DMS153 treated with DMSO at 0.1 percent for 48 hours (cell line): ENCODE measurements at regions not wholly inside any gene's neighbourhood (a gene's known extent, or its start where the extent isn't known, plus 50 kb on each side); places are given as distances from the start of the nearest gene placed in this dataset.
A peak's percentile ranks its signal among the peaks of the same experiment; 100 is the strongest.
"Not testable (repeated sequence)": the region's sequence is repeated elsewhere in the genome, so short reads cannot be mapped to it uniquely, and the experiment has no call there.

Source experiments
- DNase-seq: peaks from one replicate; lab custom pipeline; 2025; ENCODE audit not compliant: unreplicated experiment; lab: John Stamatoyannopoulos, UW

DNA sequence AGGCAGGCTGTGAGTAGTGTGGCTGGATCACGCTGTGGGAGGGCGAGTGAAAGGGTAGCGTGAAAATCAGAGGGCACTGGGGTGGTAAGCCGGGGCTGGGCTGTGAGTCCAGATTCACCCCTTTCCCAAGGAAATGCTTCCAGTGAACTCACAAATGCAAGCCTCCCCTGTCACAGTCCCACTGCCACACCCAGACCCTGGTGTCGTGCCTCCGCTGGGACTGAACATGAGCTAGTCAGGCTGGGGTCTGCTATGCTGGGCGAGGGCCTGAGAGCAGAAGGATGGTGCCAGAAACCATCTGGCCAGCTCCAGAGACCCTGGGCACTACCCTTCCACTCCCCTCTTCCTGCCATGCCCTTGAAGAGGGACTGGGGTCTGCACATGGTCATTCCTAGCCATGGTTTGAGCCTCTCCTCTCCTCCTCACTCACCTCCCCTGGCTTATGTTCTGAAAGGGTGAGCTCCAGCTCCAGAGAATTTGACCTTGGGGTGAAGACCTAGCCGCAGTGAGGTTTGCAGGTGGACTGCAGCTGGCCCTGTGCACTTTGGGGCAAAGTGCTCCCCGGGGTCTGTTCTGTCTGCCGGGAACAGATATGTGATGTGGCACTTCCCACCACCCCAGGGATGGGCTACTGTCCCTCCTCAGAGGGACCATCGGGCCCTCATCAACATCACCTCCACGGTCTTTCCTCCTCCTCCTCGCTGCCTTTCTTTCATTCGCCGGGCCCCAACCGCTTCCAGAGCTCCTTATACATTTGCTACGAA is 365.6 kb downstream of the RPS6KC1 start:
- DNase-seq = no peak

- DNase-seq = no peak
These were observed 366.3 kb downstream of the RPS6KC1 start for GRCh38 chr1:213417225-213417820.

- DNase-seq = no peak
These were observed 366.8 kb downstream of the RPS6KC1 start for GRCh38 chr1:213417846-213418245.

DNA sequence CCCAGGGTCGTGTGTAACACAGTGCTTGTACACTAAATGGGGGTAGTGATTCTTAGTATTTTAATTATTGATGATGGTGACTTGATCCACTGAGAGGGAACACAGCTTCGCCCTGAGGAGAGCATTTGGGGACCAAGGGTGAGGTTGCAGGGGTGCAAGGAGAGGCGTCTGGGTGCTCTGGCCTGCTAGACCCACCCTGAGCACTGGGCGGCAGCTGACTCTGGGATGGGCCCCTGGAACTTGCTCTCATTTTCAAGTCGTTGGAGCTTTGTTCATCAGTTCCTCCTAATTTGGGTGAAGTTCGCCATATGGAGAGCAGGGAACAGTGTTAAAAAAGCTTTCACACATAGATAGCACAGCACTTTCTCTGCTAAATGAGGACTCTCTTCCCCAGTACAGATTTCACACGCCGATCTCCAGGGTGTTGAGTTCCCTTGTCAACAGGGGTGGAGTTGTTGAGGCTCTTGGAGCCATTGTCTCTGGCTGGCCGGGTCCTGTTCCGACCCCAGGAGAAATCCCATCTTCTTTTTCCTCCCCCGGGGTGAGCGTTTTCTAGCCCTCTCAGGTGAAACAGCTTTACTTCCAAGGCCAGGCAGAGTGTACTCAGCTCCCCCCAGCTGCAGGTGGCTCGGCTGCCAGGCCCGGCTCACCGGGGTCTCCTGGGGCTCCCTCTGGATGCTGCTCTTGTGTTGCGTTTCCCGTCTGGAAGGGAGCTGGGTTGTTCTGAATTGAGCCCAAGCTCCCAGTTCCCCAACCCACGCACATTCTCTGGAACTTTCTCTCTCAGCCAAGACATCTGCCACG is 367.4 kb downstream of the RPS6KC1 start:
- DNase-seq = no peak

DNA sequence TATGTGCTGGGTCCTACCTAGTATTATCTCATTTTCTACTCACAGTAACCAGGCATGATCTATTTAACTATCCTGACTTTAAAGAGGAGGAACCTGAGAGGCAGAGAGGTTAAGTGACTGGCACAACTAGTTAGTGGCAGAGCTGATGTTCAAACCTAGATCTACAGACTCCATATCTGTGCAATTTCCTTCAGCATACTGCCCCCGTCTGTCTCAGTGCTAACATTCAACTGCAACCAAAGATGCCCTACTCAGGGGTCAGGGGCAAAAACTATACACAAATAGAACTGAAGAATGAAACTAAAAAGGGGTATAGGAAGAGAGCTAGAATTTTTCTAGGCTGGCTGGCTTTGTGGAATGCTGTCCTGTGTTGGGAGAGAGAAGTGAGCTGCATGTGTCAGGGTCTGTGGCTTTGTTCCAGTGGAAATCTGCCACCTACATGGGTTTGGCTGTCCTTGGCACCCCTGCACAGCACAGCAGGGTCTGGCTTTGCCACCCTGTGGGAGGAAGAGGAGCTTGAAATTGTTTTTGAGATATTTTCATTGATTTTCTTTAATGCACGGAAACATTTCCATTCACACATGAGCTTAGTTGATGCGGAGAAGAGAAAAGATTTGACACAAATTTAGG is 368.5 kb downstream of the RPS6KC1 start:
- no peak for DNase-seq

DNA sequence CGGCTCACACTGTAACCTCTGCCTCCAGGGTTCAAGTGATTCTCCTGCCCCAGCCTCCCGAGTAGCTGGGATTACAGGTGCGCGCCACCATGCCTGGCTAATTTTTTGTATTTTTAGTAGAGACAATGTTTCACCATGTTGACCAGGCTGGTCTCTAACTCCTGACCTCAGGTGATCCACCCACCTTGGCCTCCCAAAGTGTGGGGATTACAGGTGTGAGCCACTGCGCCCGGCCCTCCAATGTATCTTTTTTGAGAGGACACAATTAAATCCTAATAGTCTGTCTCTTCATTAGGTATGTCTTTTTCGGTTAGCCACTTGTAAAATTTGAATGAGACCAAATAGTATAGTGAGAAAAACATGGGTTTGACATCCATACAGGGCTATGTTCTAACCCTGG is 370.1 kb downstream of the RPS6KC1 start:
- DNase-seq = not testable (repeated sequence)

DNA sequence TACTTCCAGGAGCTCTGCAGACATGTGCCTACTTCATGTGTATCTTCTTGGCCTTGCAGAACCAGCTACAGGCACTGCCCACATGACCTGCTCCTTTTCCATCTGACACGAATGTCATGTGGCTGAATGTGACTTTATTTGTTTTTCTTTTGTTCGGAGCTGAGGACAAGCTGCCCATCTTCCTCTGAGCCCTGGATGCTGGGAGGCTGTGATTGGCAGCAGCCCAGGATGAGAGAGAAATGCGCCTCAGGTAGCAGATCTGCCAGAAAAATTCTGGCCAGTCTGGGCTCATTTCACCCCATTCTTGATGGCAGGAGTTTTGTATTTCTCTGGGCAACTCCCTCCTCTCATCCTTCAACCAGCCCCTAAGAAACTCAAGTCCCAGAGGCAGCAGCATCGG is 372.0 kb downstream of the RPS6KC1 start:
- peak; percentile 27 for DNase-seq

GRCh38 chr1:213423605-213424004 is 372.6 kb downstream of the RPS6KC1 start:
- DNase-seq = peak; percentile 37

DNA sequence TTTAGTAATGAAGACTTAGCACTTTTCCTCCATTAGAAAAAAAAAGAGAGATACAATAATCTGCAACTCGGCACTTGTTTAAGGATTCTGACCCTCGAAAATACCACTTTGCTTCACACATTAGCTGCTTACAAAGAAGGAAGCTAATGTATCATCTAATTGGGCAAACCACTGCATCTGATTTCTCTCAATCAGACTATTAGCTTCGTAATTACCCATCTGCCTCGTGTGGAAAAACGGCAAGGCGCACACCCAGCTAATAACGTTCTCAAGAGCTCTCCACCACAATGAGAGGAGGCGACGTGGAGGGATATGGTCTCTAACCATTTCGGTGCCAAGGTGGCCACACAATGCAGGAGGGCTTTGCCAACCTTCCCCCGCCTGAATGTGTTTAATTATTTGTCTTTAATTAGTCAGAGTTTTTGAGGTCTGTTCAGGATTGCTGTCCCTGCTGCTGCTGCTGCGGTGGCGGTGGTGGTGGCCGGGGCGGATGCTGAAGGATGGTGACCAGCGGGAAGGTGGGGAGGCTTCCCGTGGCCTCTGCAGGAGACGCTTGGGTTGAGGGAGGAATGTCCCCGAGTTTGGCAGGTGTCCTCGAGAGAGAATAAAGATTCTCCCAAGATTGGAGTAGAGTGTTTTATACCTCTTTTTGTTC is 374.5 kb downstream of the RPS6KC1 start:
- no peak for DNase-seq

DNA sequence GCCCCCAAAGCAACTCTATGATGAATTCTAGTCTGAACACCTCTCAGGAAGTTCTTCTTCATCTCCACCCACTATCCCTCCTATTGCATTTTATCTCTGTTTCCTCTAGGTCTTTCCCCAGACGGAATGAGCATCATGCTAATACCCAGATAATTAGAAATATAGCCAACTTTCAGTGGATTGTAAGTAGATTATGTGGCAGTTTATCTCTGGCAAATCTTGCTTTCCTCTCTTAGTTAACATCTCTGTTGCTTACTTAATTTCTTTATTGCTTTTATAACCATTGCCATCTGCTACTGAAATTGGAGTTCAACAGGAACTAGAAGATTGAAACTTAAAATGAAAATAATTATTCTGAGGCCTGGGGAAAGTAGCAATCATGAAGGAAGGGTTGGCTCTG is 378.6 kb downstream of the RPS6KC1 start:
- no peak for DNase-seq

- DNase-seq = no peak
These were observed 384.7 kb downstream of the RPS6KC1 start for GRCh38 chr1:213435715-213436114.

GRCh38 chr1:213438339-213438738 is 387.3 kb downstream of the RPS6KC1 start:
- DNase-seq = no peak

GRCh38 chr1:213439703-213440102 is 388.7 kb downstream of the RPS6KC1 start:
- no peak for DNase-seq

DNA sequence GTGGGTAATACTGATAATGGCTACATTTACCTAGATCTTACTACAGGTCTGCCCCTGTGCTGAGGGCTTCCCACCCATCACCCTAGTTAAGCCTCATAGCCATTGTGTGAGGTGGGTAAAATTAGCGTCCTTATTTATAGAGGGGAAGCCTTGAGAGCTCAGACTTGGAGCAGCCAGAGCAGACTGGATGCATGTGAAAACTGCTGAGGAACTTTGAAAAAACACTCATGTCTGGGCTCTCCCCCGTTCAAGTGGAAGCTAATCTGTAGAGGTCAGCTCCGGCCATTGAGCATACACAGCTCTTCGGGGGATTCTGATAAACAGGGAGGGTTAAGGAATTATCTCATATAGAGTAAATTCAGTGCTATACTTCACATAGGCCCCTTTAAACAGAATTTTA is 389.7 kb downstream of the RPS6KC1 start:
- no peak for DNase-seq

GRCh38 chr1:213443415-213443814 is 392.4 kb downstream of the RPS6KC1 start:
- no peak for DNase-seq

DNA sequence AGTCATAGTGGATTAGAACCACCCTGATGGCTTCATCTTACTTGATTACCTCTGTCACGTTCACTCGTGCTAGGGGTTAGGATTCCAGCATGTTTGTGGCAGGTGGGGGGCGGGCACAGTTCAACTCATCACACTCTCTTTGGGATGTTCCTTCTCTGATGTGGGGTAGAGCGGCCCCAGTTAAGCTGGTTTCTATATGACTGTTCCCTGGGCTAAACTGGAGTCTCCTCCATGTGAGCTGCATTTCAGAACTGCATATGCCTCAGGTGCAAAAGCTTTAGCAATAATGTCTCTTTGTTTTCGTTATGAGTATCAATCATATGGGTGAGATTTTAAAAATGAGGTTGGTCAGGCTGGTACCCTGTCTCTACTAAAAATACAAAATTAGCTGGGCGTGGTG is 393.2 kb downstream of the RPS6KC1 start:
- no peak for DNase-seq

DNA sequence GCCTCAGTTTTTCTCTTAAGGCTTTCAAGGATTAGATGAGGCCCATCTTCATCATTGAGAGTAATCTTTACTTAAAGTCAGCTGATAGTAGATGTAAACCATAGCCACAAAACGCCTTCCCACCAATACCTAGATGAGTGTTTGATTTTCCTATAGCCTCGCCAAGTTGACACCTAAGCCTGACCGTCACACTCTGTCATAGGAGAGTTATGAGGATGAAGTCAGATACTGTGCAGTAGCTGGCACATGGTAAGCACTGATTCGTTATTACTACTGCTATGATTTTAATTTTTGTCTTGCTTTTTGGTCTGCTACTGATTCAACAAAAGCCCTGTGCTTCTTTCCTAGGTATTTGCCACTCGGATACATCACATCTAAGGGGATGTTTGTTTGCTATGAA is 395.5 kb downstream of the RPS6KC1 start:
- DNase-seq = no peak

DNA sequence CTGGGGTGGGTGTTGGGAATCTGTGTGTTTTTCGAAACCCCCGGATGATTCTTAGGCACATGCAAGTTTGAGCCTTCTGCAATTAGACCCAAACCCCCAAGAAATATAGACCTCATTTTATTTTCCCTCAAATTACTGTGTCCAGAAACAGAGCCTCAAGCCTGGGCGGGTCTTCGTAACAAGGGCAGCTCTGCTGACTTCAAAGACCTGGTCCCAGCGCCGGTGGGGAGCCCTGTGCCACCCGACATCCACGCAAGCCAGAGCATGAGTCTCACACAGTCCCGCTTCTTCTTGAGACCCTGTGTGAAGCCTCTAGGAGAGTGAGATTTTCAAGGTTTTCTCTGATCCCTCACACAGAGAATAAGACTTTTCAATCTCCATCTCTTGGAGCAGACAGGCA is 397.3 kb downstream of the RPS6KC1 start:
- no peak for DNase-seq

- no peak for DNase-seq
These were observed 397.7 kb downstream of the RPS6KC1 start for GRCh38 chr1:213448776-213449175.

GRCh38 chr1:213452501-213452900 is 401.5 kb downstream of the RPS6KC1 start:
- DNase-seq = no peak

DNA sequence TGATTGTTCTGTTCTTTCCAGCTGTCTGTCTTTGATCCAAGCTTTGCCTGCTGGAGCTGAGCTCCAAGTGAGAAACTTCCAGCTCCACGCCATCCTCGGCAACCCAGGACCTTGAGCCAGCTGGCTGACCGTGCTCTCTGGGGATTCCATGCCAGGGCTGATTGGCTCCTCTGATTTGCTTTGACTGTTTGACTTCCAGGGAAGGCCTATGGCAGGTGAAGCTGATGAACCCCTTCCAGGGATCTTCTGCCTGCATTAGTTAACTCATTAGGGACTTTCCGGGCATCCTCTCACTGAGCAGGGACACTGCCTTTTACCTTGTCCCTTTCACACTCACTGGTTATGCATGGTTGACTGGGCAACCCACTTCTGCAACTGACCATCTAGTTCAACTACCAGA is 406.1 kb downstream of the RPS6KC1 start:
- DNase-seq = no peak
